Dedifferentiated amniotic fluid mesenchymal stem cell (primary cell): ENCODE measurements at regions not wholly inside any gene's neighbourhood (a gene's known extent, or its start where the extent isn't known, plus 50 kb on each side); places are given as distances from the start of the nearest gene placed in this dataset.
"Not testable (repeated sequence)": the region's sequence is repeated elsewhere in the genome, so short reads cannot be mapped to it uniquely, and the experiment has no call there.

Source experiments
- DNase-seq: peaks from one replicate; pipeline ENCODE4 v3.0.0-alpha.2; 2016; ENCODE audit errors: extremely low spot score

DNA sequence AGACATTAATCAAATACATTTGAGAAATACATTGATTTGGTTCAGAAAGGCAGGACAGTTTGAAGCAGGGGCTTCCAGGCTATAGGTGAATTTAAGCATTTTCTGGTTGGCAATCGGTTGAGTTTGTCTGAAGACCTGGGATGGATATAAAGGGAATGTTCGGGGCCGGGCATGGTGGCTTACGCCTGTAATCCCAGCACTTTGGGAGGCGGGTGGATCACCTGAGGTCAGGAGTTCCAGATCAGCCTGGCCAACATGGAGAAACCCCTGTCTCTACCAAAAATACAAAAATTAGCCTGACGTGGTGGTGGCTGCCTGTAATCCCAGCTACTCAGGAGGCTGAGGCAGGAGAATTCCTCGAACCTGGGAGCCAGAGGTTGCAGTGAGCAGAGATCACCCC is 166.5 kb upstream of the ATP10A start:
- not testable (repeated sequence) for DNase-seq

GRCh38 chr15:26029146-26029545 is 166.0 kb upstream of the ATP10A start:
- DNase-seq: no peak

DNA sequence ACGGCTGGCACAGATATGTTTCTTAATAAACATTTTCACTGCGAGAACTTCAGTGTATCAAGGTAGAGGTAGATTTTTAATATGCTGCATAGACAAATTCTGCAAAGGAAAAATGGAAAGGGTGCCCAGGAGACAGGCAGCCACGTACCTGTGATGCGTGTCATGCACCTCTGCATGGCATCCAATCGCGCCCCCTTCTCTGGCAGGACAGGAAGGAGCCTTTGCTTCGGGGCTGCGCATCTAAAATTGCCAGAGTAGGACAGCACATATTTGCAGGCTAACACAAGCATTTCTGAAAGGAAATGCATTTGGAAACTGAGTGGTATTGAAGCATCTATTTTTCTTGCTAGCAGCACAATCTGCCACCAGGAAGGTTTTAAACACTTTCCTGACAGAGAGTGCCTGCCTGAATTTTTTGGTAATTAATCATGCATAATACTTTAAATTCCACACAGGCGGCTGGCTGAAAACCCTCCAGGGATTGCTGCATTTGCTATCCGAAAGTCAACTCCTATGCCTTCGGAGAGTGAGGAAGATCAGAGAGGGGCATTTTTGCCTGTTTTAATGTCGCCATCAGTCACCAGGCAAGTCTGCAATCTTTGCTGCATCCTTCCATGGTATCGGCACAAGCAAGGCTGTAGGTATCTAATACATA is 165.1 kb upstream of the ATP10A start:
- no peak for DNase-seq

GRCh38 chr15:26026671-26027070 is 163.5 kb upstream of the ATP10A start:
- DNase-seq: not testable (repeated sequence)

DNA sequence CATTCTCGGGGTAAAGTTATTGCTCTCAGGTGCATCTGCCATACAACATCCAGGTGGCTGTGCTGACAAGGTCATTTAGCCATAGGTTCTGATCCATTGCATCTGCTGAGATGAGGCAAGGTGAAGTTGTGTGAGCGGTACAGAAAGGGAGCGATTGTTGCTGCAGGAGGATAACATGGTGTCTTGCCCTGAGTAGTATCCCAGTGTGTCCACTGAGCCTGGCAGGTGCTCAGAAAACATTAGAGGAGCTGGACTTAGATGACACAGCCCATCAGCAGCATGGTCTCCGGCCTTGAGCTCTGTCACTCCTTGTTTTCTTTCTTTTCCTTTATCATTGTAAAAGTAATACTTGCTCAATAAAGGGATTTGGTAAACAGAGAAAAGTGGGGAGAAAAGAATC is 161.1 kb upstream of the ATP10A start:
- DNase-seq: no peak

GRCh38 chr15:26023691-26024090 is 160.6 kb upstream of the ATP10A start:
- no peak for DNase-seq

GRCh38 chr15:26023231-26023630 is 160.1 kb upstream of the ATP10A start:
- DNase-seq: no peak

DNA sequence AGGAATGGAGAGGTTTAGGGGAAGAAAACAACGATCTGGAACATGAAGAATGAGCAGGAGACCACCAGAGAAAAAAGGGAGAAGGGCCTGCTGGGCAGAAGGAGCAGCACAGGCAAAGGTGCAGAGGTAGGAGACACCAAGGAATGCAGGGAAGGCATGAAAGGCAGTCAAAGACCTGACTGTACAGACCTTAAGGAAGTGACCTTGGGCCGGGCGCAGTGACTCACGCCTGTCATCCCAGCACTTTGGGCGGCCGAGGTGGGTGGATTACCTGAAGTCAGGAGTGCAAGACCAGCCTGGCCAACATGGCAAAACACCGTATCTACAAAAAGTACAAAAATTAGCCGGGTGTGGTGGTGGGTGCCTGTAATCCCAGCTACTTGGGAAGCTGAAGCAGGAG is 157.7 kb upstream of the ATP10A start:
- DNase-seq: no peak

DNA sequence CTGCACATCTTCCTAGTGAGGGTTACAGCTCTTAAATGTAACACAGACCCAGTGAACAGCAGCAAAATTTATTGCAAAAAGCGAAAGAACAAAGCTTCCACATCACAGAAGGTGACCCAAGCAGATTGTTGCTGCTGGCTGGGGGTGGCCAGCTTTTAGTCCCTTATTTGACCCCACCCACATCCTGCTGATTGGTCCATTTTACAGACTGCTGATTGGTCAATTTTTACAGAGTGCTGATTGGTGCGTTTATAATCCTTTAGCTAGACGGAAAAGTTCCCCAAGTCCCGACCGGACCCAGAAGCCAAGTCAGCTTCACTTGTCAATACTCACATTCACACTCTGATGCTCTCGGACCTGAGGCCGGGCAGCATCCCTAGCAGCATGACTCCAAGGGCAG is 154.5 kb upstream of the ATP10A start:
- no peak for DNase-seq

- DNase-seq: no peak
These were observed 152.5 kb upstream of the ATP10A start for GRCh38 chr15:26015516-26016075.

DNA sequence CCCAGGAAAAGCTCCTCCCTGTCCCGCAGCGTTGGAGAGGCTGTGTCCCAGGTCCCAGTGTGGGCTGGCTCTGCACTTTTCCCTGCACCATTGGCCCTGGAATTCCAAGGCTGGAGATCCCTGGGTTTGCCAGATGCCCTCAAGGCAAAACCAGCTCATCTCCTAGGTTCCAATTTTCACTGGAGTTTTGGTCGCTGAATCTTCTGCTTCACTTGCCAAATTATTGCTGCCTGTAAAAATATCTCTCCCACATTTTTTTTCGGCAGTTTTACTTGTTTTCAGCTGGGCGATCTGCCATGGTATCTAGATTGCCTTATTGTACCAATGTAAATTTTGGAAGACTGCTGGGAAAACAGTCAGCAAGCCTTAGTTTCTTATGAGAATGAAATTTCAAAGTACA is 150.9 kb upstream of the ATP10A start:
- DNase-seq: no peak

DNA sequence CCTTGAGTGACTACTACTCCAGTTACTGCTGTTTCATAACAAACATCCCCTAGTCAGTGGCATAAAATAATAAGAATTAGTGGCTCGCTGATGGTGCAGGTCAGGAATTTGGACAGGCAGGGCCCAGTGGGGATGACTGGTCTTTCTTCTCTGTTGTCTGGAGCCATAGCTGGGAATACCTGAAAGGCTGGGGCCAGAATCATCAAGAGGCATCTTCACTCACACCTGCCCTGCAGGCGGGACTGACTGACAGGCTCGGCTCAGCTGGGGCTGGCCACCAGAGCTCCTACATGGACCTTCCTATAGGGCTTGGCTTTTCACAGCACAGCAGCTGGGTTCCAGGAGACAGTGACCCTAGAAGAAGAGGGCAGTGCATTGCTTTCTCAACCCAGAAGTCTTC is 148.8 kb upstream of the ATP10A start:
- no peak for DNase-seq

GRCh38 chr15:26007151-26007550 is 144.0 kb upstream of the ATP10A start:
- DNase-seq: no peak

DNA sequence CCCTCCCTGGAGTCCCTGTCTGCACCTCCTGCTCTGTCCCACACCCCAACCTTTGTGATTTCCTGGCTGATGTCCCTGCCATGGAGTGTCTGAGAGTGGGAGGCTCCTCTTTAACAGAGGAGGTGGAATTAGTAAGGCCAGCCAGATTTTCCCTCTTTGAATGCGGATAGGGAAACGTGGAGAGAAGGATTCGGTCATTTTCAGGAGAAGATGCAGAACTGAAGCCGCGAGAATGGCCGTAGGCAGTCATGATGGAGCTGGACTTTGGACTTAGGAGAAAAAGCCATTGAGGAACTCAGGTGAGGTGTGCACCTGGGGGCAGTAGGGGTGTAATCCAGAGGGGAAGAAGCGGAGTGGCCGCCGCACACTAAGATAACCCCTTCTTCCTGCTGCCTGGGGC is 138.1 kb upstream of the ATP10A start:
- DNase-seq: no peak

GRCh38 chr15:25993506-25993905 is 130.4 kb upstream of the ATP10A start:
- no peak for DNase-seq

GRCh38 chr15:25990220-25990619 is 127.1 kb upstream of the ATP10A start:
- DNase-seq: no peak

DNA sequence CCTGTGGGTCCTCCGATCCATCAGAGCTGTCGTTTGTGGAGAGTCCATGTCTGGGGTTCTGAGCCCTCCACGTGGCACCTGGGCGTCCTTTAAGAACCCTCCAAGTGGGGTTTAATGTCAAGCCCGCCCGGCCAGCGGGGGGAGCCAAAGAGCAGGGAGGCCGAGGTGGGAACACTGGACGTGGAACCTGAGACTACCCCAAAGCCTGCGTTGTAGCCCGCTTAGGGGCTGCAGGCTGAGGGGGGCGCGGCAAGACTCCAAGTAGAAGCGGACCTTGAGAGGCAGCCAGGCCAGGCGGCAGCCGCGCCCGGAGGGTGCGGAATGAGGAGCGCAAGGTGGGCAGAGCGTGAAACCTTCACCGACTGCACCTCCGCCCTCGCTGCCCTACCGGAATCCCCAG is 126.2 kb upstream of the ATP10A start:
- DNase-seq: no peak

GRCh38 chr15:25988716-25989115 is 125.6 kb upstream of the ATP10A start:
- DNase-seq: not testable (repeated sequence)

DNA sequence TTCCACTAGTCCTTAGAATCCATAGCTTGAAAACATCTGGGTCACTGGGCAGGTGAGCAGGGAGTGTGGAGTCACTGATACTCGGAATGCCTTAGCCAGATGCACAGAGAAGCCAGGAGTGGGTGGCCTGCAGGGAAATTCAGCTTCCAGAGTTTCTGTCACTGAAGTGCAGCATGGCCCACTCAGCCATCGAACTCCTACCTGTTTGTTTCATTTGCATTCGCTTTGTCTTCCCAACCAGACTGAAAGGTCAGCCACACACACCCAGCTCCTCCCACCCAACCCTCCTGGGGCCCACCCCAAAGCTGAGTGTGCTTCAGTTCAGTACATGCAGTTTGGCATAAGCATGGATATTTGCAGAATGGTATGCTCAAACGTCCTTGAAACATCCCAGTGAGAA is 124.5 kb upstream of the ATP10A start:
- DNase-seq: no peak

DNA sequence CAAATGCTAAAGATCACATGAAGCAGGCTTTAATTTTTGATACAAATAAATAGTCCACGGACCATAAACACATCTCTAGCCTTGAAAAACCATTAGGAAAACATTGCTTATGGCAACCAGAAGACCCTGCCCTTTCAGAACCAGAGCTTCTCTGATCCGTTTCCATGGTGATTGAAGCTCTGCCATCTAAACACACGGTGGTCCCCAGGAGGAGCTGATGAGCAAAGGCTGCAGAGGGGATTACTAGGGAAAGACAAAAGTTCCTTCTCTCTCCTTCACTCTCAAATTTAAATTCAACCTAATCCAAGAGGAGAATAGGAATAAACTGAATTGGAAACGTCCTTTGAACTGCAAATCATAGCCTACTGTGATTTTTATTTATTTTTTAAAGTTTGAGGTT is 122.0 kb upstream of the ATP10A start:
- no peak for DNase-seq

- no peak for DNase-seq
These were observed 119.6 kb upstream of the ATP10A start for GRCh38 chr15:25982736-25983135.

- no peak for DNase-seq
These were observed 118.0 kb upstream of the ATP10A start for GRCh38 chr15:25981114-25981513.

GRCh38 chr15:25972141-25972675 is 109.1 kb upstream of the ATP10A start:
- DNase-seq: no peak

GRCh38 chr15:25971053-25971452 is 107.9 kb upstream of the ATP10A start:
- DNase-seq: no peak
